Upper lobe of left lung (tissue), 6 donors: ENCODE measurements at regions not wholly inside any gene's neighbourhood (a gene's known extent, or its start where the extent isn't known, plus 50 kb on each side); places are given as distances from the start of the nearest gene placed in this dataset.

Source experiments
- ATAC-seq, 2 donors: fragments of 200-7000 bp; cut with Tn5 transposase; one replicate each; pipeline ENCODE4 v1.9.1; 2022; ENCODE audit warnings: mild to moderate bottlenecking in 2 of 2, moderate library complexity in 2 of 2; ENCODE audit not compliant: low FRiP score in 2 of 2
- DNase-seq, 2 donors: peaks; one replicate each; pipeline ENCODE4 v3.0.0-alpha.2; 2019 to 2020
- H3K27ac ChIP-seq, 4 donors: fragments of 200-600 bp; sonication (generic); one replicate each; pipeline ENCODE4 v1.5.1; 2016 to 2019
- H3K27me3 ChIP-seq, 4 donors: fragments of 200-600 bp; sonication (generic); one replicate each; pipeline ENCODE4 v1.5.1; 2017 to 2019
- H3K36me3 ChIP-seq, 4 donors: fragments of 200-600 bp; sonication (generic); one replicate each; pipeline ENCODE4 v1.5.1; 2016 to 2019
- H3K4me1 ChIP-seq, 4 donors: fragments of 200-600 bp; sonication (generic); one replicate each; pipeline ENCODE4 v1.5.1; 2018 to 2019
- H3K4me3 ChIP-seq, 4 donors: fragments of 200-600 bp; sonication (generic); one replicate each; pipeline ENCODE4 v1.5.1; 2017 to 2019; ENCODE audit warnings: mild to moderate bottlenecking in 2 of 4, moderate library complexity in 1 of 4
- H3K9me3 ChIP-seq, 4 donors: fragments of 200-600 bp; sonication (generic); one replicate each; pipeline ENCODE4 v1.5.1; 2018 to 2019
- EP300 ChIP-seq, 4 donors: sonication (generic); formaldehyde crosslinking; IDR thresholded peaks; one replicate each; pipeline ENCODE4 v1.5.1; 2017; ENCODE audit warnings: antibody characterized with exemption in 4 of 4, control low read depth in 2 of 4
- POLR2A ChIP-seq, 4 donors: fragments of 450-650 bp; IDR thresholded peaks; one replicate each; pipeline ENCODE4 v1.5.1; 2016 to 2017; ENCODE audit warnings: antibody characterized with exemption in 4 of 4, mild to moderate bottlenecking in 2 of 4
- POLR2AphosphoS5 ChIP-seq, 2 donors: sonication (generic); formaldehyde crosslinking; IDR thresholded peaks; one replicate each; pipeline ENCODE4 v1.5.1; 2017; ENCODE audit warnings: antibody characterized with exemption in 2 of 2
- WGBS, 2 donors: methylation state at CpG; one replicate each; pipeline ENCODE4 v1.1.5; 2017 to 2018; 5-methylcytosine and 5-hydroxymethylcytosine counted together
- TF ChIP-seq, protein P1 (sequence below), 6 experiments: fragments of 450-650 bp in 4 of 6; fragments of 200-600 bp in 2 of 6; sonication (generic) in 2 of 6; IDR thresholded peaks; one replicate each; pipeline ENCODE4 v1.5.1; 2016 to 2019; ENCODE audit warnings: antibody characterized with exemption in 6 of 6
- donor health status: DM: no; HTN: no; CAD: no; lungs with moderate emphysema.
- donor health status: DM: no; HTN: yes; CAD: no; lungs with severe emphysema.

DNA sequence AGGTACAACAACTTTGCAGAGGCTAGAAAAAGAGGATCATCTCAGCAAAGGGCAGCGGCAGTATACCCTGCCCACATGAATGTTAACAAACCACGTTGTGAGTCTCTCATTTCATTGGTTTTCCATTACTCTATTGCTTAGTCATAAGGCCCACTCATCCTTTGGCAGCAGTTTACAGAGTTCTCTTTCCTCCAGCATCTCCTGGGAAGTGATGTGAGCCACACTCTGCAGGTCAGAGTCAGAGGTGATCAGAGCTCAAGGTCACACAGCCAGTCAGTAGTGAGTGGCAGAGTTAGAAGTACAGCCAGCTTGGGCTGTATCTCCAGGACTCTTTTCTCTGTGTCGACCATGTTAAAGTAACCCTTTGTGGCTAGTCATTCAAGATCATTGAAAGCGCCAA lies 599.6 kb upstream of the GRAMD2B start:
- no peak overlapping the region for H3K4me3 ChIP-seq
- TF ChIP-seq EP300 (IDR thresholded peaks at IDR 0.05) (no peak), POLR2AphosphoS5 (IDR thresholded peaks at IDR 0.05) (no peak), POLR2A (IDR thresholded peaks at IDR 0.05) (no peak)
- TF ChIP-seq, protein P1, sequence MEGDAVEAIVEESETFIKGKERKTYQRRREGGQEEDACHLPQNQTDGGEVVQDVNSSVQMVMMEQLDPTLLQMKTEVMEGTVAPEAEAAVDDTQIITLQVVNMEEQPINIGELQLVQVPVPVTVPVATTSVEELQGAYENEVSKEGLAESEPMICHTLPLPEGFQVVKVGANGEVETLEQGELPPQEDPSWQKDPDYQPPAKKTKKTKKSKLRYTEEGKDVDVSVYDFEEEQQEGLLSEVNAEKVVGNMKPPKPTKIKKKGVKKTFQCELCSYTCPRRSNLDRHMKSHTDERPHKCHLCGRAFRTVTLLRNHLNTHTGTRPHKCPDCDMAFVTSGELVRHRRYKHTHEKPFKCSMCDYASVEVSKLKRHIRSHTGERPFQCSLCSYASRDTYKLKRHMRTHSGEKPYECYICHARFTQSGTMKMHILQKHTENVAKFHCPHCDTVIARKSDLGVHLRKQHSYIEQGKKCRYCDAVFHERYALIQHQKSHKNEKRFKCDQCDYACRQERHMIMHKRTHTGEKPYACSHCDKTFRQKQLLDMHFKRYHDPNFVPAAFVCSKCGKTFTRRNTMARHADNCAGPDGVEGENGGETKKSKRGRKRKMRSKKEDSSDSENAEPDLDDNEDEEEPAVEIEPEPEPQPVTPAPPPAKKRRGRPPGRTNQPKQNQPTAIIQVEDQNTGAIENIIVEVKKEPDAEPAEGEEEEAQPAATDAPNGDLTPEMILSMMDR (IDR thresholded peaks at IDR 0.05) = no peak
- H3K4me1 ChIP-seq = no peaks in the 10 kb centered on the region
- no peak for DNase-seq
- no peak for ATAC-seq
- 87% methylated on average over 4 of the region's 4 CpGs for WGBS, 2 donors
- no peak overlapping the region for H3K27ac ChIP-seq
- H3K27me3 ChIP-seq = no peaks in the 10 kb centered on the region
- H3K9me3 ChIP-seq = no peaks in the 10 kb centered on the region
- no peaks in the 10 kb centered on the region for H3K36me3 ChIP-seq

DNA sequence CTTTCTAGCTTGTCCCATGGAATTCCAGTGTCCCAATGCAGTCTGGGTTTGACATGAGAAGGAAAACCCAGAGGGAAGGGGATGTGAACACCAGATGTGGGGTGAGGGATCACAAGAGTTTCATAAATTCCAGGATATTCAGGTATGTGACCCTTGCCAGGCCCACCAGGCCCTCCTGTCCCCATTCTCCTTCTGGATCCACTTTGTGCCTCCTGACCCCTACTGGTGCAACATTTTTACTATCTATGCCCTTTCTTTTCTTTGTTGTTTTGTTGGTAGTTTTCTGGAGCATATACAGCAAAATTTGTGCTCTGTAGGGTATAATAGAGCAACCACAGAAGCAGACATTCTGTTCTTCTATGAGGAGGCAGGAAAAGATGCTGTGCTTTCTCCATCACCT lies 597.0 kb upstream of the GRAMD2B start:
- DNase-seq (no peak), ATAC-seq (no peak)
- TF ChIP-seq POLR2AphosphoS5 (IDR thresholded peaks at IDR 0.05) = no peak
- TF ChIP-seq POLR2A (IDR thresholded peaks at IDR 0.05) = no peak
- TF ChIP-seq EP300 (IDR thresholded peaks at IDR 0.05) = no peak
- TF ChIP-seq, protein P1 (IDR thresholded peaks at IDR 0.05) = no peak
- no peaks in the 10 kb centered on the region for H3K4me1 ChIP-seq
- H3K27me3 ChIP-seq = no peaks in the 10 kb centered on the region
- H3K9me3 ChIP-seq = no peaks in the 10 kb centered on the region
- H3K36me3 ChIP-seq = no peaks in the 10 kb centered on the region
- H3K4me3 ChIP-seq = no peak overlapping the region
- H3K27ac ChIP-seq = no peak overlapping the region

DNA sequence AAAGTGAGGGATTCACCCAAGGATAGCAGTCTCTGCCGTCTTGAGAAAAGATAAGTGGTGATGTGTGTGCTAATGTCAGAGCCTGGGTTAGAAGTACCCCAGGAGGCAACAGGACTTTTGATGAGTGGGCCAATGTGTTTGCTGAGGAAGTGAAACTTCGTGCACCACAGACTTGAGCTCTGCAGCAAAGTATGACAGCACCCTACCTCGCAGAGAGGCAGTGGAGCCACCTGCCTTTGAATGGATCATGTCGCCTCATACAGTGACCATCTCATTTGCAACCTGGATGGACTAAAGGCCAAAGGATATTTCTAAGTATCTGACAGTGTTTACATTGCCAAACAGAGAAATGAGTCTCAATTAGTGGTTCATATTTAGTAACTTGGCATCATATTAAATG lies 593.9 kb upstream of the GRAMD2B start:
- TF ChIP-seq, protein P1 (IDR thresholded peaks at IDR 0.05) = no peak
- TF ChIP-seq POLR2A (IDR thresholded peaks at IDR 0.05) (no peak), EP300 (IDR thresholded peaks at IDR 0.05) (no peak), POLR2AphosphoS5 (IDR thresholded peaks at IDR 0.05) (no peak)
- Histone ChIP-seq H3K36me3 (no peaks in the 10 kb centered on the region), H3K4me3 (no peak overlapping the region), H3K4me1 (no peaks in the 10 kb centered on the region), H3K9me3 (no peaks in the 10 kb centered on the region), H3K27me3 (no peaks in the 10 kb centered on the region), H3K27ac (no peak overlapping the region)
- WGBS, 2 donors = 76 to 92% methylated on average over 4 of the region's 4 CpGs
- DNase-seq (no peak), ATAC-seq (no peak)

DNA sequence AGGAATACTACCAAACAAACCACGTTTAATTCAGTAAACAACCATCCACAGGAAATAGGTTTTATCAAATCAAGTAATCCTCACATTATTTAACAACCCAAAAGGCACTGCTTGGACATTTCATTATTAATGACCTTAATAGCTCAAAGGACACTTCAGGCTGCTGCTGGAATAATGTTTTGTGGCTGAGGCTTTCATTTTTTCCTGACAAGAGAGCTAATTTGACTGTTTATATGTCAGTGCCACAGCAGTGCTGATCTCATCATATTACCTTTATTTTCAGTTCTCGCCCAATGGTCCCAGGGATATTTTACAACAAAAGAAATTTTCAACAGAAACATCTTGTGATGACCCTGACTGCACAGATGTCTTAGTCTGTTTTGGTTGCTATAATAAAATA lies 589.8 kb upstream of the GRAMD2B start:
- no peak for ATAC-seq
- TF ChIP-seq EP300 (IDR thresholded peaks at IDR 0.05) = no peak
- no peak for TF ChIP-seq POLR2AphosphoS5 (IDR thresholded peaks at IDR 0.05)
- no peak for TF ChIP-seq POLR2A (IDR thresholded peaks at IDR 0.05)
- TF ChIP-seq, protein P1 (IDR thresholded peaks at IDR 0.05) = no peak
- Histone ChIP-seq H3K27me3 (no peaks in the 10 kb centered on the region), H3K36me3 (no peaks in the 10 kb centered on the region), H3K4me1 (peaks cover 0 to 9% (median 4%) of the 10 kb centered on the region in 4 donors), H3K4me3 (no peak overlapping the region), H3K9me3 (no peaks in the 10 kb centered on the region), H3K27ac (no peak overlapping the region)
- DNase-seq = no peak
- 53 to 57% methylated on average over 2 of the region's 2 CpGs for WGBS, 2 donors

- no peak for ATAC-seq
- WGBS, 2 donors = 88 to 89% methylated on average over 10 of the region's 10 CpGs
- no peak for DNase-seq
These were observed 588.6 kb upstream of the GRAMD2B start for GRCh38 chr5:125834438-125835115.

More at GRCh38 chr5:125834438-125835115, 588.6 kb upstream of the GRAMD2B start:
- no peaks in the 10 kb centered on the region for H3K9me3 ChIP-seq
- H3K27me3 ChIP-seq = no peaks in the 10 kb centered on the region
- no peak overlapping the region for H3K4me3 ChIP-seq
- H3K4me1 ChIP-seq = peaks cover 0 to 9% (median 4%) of the 10 kb centered on the region in 4 donors
- no peaks in the 10 kb centered on the region for H3K36me3 ChIP-seq
- H3K27ac ChIP-seq = no peak overlapping the region
- TF ChIP-seq POLR2AphosphoS5 (IDR thresholded peaks at IDR 0.05) = no peak
- TF ChIP-seq, protein P1 (IDR thresholded peaks at IDR 0.05) = no peak
- no peak for TF ChIP-seq POLR2A (IDR thresholded peaks at IDR 0.05)
